PC-9 (cell line): ENCODE measurements at regions not wholly inside any gene's neighbourhood (a gene's known extent, or its start where the extent isn't known, plus 50 kb on each side); places are given as distances from the start of the nearest gene placed in this dataset.
A peak's percentile ranks its signal among the peaks of the same experiment; 100 is the strongest.

Experiments
- BruUV-seq: library from RNA; stranded (reverse); fragments of 400-500 nt; replicated peaks from 2 replicates; lab custom pipeline; 2021; lab: Mats Ljungman, UMichigan
- CTCF ChIA-PET: fragments of 300-600 bp; sonication (Branson Sonifier 250); formaldehyde crosslinking; loops from one replicate; lab custom pipeline; 2022; ENCODE audit warnings: antibody characterized with exemption; lab: Charles Lee
- POLR2A ChIA-PET: fragments of 300-600 bp; sonication (Branson Sonifier 250); formaldehyde crosslinking; loops from one replicate; lab custom pipeline; 2022; ENCODE audit warnings: antibody characterized with exemption; ENCODE audit not compliant: unreplicated experiment; lab: Charles Lee
- DNase-seq, 2 experiments: peaks; one replicate each; pipeline versions ENCODE4 v3.0.0 to v3.0.0-alpha.2; 2015 to 2022; ENCODE audit warnings: mixed read lengths in 1 of 2
- H2AFZ ChIP-seq: fragments of 200-600 bp; sonication (generic); 2 replicates; pipeline ENCODE4 v1.8.1; 2017; ENCODE audit warnings: antibody characterized with exemption
- H3F3A ChIP-seq: fragments of 200-600 bp; sonication (generic); 2 replicates; pipeline ENCODE4 v1.8.1; 2017; ENCODE audit warnings: antibody characterized with exemption, mild to moderate bottlenecking, low read depth; ENCODE audit not compliant: insufficient read depth
- H3K27ac ChIP-seq: fragments of 200-600 bp; sonication (generic); 2 replicates; pipeline ENCODE4 v1.6.1; 2016; ENCODE audit warnings: mixed run types
- H3K27me3 ChIP-seq: fragments of 200-600 bp; sonication (generic); 2 replicates; pipeline ENCODE4 v1.6.1; 2016; ENCODE audit warnings: low read depth, mixed run types; ENCODE audit not compliant: insufficient read depth
- H3K36me3 ChIP-seq: fragments of 200-600 bp; sonication (generic); 2 replicates; pipeline ENCODE4 v1.6.1; 2016; ENCODE audit warnings: low read depth, mixed run types
- H3K4me1 ChIP-seq: fragments of 200-600 bp; sonication (generic); replicated peaks from 2 replicates; pipeline ENCODE4 v1.6.1; 2016; ENCODE audit warnings: mixed run types; ENCODE audit not compliant: insufficient read depth
- H3K4me2 ChIP-seq: fragments of 200-600 bp; sonication (generic); 2 replicates; pipeline ENCODE4 v1.6.1; 2017; ENCODE audit warnings: mixed run types
- H3K4me3 ChIP-seq: fragments of 200-600 bp; sonication (generic); 2 replicates; pipeline ENCODE4 v1.6.1; 2016; ENCODE audit warnings: mixed run types
- H3K79me2 ChIP-seq: fragments of 200-600 bp; sonication (generic); 2 replicates; pipeline ENCODE4 v1.6.1; 2017; ENCODE audit warnings: low read depth, mixed run types
- H3K9me2 ChIP-seq: fragments of 200-600 bp; sonication (generic); 2 replicates; pipeline ENCODE4 v1.8.1; 2017; ENCODE audit warnings: mild to moderate bottlenecking; ENCODE audit not compliant: insufficient read depth
- H3K9me3 ChIP-seq: fragments of 200-600 bp; sonication (generic); 2 replicates; pipeline ENCODE4 v1.8.1; 2016; ENCODE audit warnings: low read depth; ENCODE audit not compliant: insufficient read depth
- H4K20me1 ChIP-seq: fragments of 200-600 bp; sonication (generic); 2 replicates; pipeline ENCODE4 v1.8.1; 2017; ENCODE audit not compliant: insufficient read depth
- CTCF ChIP-seq: fragments of 200-600 bp; sonication (generic); conservative IDR thresholded peaks from 2 replicates; pipeline ENCODE4 v1.6.1; 2017; ENCODE audit warnings: mixed run types, antibody characterized with exemption, mild to moderate bottlenecking, moderate library complexity
- EZH2 ChIP-seq: fragments of 200-600 bp; sonication (generic); IDR thresholded peaks from 2 replicates; pipeline ENCODE4 v1.8.0; 2017; ENCODE audit warnings: antibody characterized with exemption, low read depth
- intact Hi-C: fragments of 100-400 bp; cut with micrococcal nuclease; formaldehyde crosslinking; loops from one replicate; pipeline ENCODE4 v1.10.0; 2022; ENCODE audit not compliant: unreplicated experiment

GRCh38 chr1:218584418-218585155 lies 239.5 kb downstream of the TGFB2 start:
- intact Hi-C loops = loop anchor here (1.0 to 10.0 kb wide), 9 partner anchors 47 to 1228 kb away; no protein-coding TSS in a partner anchor
- Histone ChIP-seq H3F3A (peaks cover 16% of the 10 kb centered on the region; the same call in 1 of the 2 replicates), H3K27me3 (no peaks in the 10 kb centered on the region), H3K9me2 (no peaks in the 10 kb centered on the region), H3K4me1 (peaks cover 22% of the 10 kb centered on the region), H4K20me1 (no peaks in the 10 kb centered on the region), H2AFZ (no peak overlapping the region), H3K79me2 (no peaks in the 10 kb centered on the region), H3K9me3 (peaks cover 26% of the 10 kb centered on the region), H3K27ac (peak overlapping the region; percentile 67; the same call in 1 of the 2 replicates), H3K36me3 (no peaks in the 10 kb centered on the region), H3K4me2 (no peak overlapping the region), H3K4me3 (no peak overlapping the region)
- POLR2A ChIA-PET = interaction anchor here (0.5 to 0.6 kb wide), 5 partner anchors 68 to 241 kb away, joined by 3 to 10 read pairs (median 5); no protein-coding TSS in a partner anchor
- peak in 1 of 2 experiments; percentile 17 for DNase-seq
- CTCF ChIA-PET = no interaction called here
- no peak for TF ChIP-seq EZH2
- no peak for TF ChIP-seq CTCF
- no TSS peak for BruUV-seq

- Histone ChIP-seq H3K9me2 (no peaks in the 10 kb centered on the region), H3K9me3 (peaks cover 26% of the 10 kb centered on the region), H4K20me1 (no peaks in the 10 kb centered on the region), H3K79me2 (no peaks in the 10 kb centered on the region), H3K36me3 (no peaks in the 10 kb centered on the region), H3K4me3 (no peak overlapping the region), H3K27ac (peak overlapping the region; percentile 67), H3K4me2 (peak overlapping the region; percentile 69), H3F3A (peaks cover 16% of the 10 kb centered on the region; the same call in 1 of the 2 replicates), H3K4me1 (peaks cover 22% of the 10 kb centered on the region), H3K27me3 (no peaks in the 10 kb centered on the region), H2AFZ (peak overlapping the region; percentile 61)
- BruUV-seq = no TSS peak
- POLR2A ChIA-PET = interaction anchor here (0.5 to 0.7 kb wide), 6 partner anchors 30 to 242 kb away, joined by 3 to 10 read pairs (median 4); no protein-coding TSS in a partner anchor
- DNase-seq = peak; percentile 63 to 91
- TF ChIP-seq EZH2 (no peak), CTCF (no peak)
- intact Hi-C loops = loop anchor here (1.0 to 10.0 kb wide), 12 partner anchors 48 to 1227 kb away; partner anchors contain the start of gene TGFB2
- CTCF ChIA-PET = no interaction called here
Observed at GRCh38 chr1:218585511-218586184, 240.5 kb downstream of the TGFB2 start.

GRCh38 chr1:218587900-218588299 lies 242.8 kb downstream of the TGFB2 start:
- DNase-seq = no peak
- Histone ChIP-seq H3K4me1 (peaks cover 33% of the 10 kb centered on the region), H3K4me3 (no peak overlapping the region), H3K27ac (no peak overlapping the region), H4K20me1 (no peaks in the 10 kb centered on the region), H3F3A (peaks cover 22% of the 10 kb centered on the region), H2AFZ (no peak overlapping the region), H3K27me3 (no peaks in the 10 kb centered on the region), H3K9me3 (peaks cover 16% of the 10 kb centered on the region; the same call in 1 of the 2 replicates), H3K79me2 (no peaks in the 10 kb centered on the region), H3K36me3 (no peaks in the 10 kb centered on the region; the same call in 1 of the 2 replicates), H3K9me2 (no peaks in the 10 kb centered on the region), H3K4me2 (no peak overlapping the region)
- POLR2A ChIA-PET = no interaction called here
- TF ChIP-seq CTCF = no peak
- TF ChIP-seq EZH2 = no peak
- CTCF ChIA-PET = no interaction called here
- BruUV-seq = no TSS peak
- intact Hi-C loops = loop anchor here (2.0 to 10.0 kb wide), 5 partner anchors 51 to 977 kb away; no protein-coding TSS in a partner anchor
